HG03097 (cell line): ENCODE measurements at regions not wholly inside any gene's neighbourhood (a gene's known extent, or its start where the extent isn't known, plus 50 kb on each side); places are given as distances from the start of the nearest gene placed in this dataset.

Experiments used
- ATAC-seq: cut with Tn5 transposase; IDR thresholded peaks from one replicate; pipeline ENCODE4 v1.9.1; 2021; ENCODE audit not compliant: unreplicated experiment, low FRiP score

DNA sequence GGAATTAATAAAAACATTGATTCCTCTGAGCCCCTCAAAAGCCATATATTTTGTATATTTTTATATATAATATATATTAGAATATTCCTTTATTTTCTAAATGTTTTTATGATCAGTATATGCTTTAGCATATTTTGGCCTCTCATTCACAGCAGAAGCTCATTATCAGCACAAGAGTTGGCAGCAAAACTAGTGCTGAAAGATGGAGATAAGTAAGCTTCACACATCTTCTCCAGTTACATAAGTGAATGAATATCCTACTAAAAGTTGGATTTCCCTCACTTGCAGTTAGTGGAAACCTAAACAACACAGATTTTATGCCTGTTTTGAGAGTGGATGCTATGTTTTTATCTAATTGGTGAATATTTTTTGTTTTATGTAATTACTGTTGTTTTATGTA, 1303.8 kb upstream of the ADGRB3 start:
- ATAC-seq, result no peak

GRCh38 chr6:67328269-67328668, 1306.8 kb upstream of the ADGRB3 start:
- ATAC-seq, result no peak

DNA sequence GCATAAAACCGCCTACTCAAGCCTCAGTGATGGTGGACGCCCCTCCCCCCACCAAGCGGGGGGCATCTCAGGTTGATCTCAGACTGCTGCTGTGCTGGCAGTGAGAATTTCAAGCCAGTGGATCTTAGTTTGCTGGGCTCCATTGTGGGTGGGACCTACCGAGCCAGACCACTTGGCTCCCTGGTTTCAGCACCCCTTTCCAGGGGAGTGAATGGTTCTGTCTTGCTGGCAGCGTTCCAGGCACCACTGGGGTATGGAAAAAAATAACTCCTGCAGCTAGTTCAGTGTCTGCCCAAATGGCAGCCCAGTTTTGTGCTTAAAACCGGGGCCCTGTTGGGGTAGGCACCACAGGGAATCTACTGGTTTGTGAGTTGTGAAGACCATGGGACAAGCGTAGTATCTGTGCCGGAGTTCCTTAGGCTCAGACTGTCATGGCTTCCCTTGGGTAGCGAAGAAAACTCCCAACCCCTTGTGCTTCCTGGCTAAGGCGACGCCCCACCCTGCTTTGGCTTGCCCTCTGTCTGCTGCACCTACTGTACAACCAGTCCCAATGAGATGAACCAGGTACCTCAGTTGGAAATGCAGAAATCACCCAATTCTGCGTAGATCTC, 1334.5 kb upstream of the ADGRB3 start:
- ATAC-seq, result no peak

DNA sequence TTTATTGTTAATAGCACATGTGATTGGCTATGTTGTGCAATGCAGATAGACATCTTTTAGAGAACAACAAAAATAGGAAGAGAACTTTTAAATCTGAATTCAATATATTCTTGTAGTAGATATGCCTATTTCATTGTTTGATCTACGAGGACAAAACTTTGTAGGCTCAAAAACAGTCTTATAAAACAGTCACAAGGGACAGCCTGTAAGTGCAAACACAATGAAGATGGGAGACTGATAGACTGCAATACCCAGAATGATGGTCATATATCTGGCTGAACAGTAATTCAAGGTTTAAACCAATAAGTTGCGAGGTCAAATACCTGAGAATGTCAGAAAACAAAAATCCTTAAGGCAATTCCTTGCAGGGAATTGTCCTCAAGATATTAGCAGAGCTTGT, 1342.9 kb upstream of the ADGRB3 start:
- ATAC-seq, result no peak

GRCh38 chr6:67287566-67287965, 1347.5 kb upstream of the ADGRB3 start:
- ATAC-seq, result no peak

DNA sequence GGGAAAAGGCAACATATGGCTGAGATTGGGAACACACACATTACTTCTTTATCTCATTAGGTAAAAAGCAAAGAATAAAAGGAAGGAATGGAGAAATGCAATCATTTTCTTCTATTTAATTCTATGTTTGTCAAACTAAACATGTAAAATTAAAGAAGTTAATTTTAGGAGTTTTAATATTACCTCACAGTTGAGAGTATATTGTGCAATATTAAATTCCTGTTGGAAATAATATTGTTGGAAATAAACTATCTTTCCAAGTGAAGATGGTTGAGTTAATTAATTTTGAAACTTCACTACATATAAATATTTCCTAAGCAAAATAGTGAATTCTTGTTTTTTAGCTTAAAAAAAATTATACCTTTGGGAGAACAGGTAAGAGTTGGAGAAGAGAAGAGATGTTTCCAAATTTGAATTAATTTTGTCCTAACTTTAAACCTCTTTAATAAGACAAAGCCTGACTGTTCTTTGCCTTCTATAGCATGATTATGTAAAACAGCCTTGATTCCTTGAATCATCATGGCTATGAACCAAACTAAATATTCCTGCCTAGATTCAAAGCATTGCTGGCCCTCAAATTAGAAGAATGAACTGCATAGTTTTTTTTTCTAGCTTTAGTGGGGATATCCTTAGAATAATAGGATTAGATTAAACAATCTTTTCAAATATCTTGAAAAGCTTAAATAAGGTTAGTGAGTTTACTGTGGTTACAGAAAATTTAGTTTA, 1349.1 kb upstream of the ADGRB3 start:
- ATAC-seq, result no peak

- ATAC-seq, result no peak
Observed at GRCh38 chr6:67277312-67277711, 1357.8 kb upstream of the ADGRB3 start.

DNA sequence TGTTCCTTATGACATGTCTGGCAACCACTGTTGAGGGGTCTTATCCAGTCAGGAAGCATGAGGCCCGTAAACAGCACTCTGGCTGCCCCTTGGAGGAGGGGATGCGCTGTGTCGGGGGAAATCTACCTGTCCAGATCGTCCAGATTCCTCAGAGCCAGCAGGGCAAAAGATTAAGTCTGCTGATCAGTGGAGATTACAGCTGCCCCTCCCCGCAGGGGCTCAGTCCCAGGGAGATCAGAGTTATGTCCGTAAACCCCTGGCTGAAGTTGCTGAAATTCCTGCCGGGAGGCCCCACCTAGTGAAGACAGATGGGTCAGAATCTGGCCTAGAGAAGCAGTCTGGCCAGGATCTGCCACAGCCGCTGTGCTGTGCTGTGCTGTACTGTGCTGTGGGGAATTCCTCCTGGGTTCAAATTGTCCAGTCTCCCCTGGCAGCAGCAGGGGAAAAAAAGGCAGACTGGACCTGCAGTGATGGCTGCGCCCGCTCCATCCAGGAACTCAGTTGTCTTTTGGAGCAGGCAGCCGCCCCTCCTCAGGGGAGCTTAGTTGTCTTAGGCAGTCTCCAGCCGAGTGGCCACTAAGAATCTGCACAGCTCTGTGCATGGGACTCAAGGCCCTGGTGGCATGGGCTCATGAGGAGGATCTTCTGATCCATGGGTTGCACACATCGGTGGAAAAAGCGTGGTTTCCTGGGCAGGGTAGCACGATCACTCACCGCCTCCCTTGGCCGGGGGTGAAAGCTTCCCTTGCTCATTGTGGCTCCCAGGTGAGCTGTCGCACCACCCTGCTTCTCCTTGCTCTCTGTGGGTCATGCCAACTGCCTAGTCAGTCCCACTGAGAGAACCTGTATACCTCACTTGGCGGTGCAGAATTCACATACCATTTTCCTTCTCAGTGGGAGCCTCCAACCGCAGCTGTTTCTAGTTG, 1368.8 kb upstream of the ADGRB3 start:
- no peak for ATAC-seq

DNA sequence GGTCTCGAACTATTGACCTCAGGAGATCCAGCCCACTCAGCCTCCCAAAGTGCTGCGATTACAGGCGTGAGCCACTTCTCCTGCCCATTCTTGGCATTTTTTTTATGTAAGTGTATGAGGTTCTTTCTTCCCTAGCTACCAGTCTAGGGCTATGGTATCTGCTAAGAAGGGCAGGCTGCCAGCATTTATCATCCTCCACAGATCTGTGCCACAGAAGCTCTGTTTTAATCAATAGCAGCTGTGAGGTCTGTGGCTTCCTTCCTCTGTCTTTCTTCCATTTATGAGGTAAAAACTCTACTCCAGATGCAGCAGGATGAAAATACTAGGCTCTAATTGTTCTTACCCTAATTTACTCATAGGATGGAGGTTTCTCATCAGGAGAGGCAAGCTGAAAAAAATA, 1382.4 kb upstream of the ADGRB3 start:
- ATAC-seq, result no peak

- no peak for ATAC-seq
Observed at GRCh38 chr6:67248077-67248476, 1387.0 kb upstream of the ADGRB3 start.

- ATAC-seq, result no peak
Observed at GRCh38 chr6:67244037-67244436, 1391.0 kb upstream of the ADGRB3 start.

GRCh38 chr6:67237277-67237676, 1397.8 kb upstream of the ADGRB3 start:
- no peak for ATAC-seq

DNA sequence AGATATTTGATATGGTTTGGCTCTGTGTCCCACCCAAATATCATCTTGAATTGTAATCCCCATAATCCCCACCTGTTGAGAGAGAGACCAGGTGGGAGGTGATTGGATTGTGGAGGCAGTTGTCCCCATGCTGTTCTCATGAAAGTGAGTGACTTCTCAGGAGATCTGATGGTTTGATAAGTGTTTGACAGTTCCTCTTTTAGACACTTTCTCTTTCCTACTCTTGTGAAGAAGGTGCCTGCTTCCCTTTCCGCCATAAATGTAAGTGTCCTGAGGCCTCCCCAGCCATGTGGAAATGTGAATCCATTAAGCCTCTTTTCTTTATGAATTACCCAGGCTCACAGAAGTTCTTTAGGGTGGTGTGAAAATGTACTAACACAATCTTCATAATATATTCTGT, 1404.0 kb upstream of the ADGRB3 start:
- ATAC-seq, result no peak

- no peak for ATAC-seq
Observed at GRCh38 chr6:67224989-67225388, 1410.1 kb upstream of the ADGRB3 start.

GRCh38 chr6:67221226-67221625, 1413.9 kb upstream of the ADGRB3 start:
- no peak for ATAC-seq

- no peak for ATAC-seq
Observed at GRCh38 chr6:67219346-67219745, 1415.7 kb upstream of the ADGRB3 start.

- ATAC-seq, result no peak
Observed at GRCh38 chr6:67212584-67212983, 1422.5 kb upstream of the ADGRB3 start.

DNA sequence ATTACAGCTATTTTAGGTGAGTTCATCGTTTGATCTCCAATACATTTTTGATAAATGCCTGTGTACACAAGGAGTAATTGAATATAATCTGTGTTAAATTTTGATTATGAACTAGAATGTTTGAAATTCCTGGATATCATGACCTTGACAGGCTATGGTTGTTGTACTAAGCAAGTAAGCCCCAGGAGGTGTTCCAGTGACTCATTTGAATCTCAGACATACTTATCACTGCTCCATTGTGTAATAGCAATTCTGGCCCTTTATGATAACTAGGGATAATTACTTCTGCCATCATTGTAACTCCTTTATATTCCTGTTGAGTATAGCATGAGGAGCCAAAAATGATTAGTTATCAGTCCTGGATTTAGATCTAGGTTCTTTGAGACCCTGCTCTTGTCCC, 1424.6 kb upstream of the ADGRB3 start:
- no peak for ATAC-seq

DNA sequence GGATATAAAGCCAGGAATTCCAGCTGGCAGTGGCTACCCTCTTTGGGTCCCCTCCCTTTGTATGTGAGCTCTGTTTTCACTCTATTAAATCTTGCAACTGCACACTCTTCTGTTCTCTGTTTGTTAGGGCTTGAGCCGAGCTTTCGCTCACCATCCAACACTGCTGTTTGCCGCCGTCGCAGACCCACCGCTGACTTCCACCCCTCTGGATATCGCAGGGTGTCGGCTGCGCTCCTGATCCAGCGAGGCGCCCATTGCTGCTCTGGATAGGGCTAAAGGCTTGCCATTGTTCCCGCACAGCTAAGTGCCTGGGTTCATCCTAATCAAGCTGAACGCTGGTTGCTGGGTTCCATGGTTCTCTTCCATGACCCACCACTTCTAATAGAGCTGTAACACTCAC, 1433.5 kb upstream of the ADGRB3 start:
- no peak for ATAC-seq

DNA sequence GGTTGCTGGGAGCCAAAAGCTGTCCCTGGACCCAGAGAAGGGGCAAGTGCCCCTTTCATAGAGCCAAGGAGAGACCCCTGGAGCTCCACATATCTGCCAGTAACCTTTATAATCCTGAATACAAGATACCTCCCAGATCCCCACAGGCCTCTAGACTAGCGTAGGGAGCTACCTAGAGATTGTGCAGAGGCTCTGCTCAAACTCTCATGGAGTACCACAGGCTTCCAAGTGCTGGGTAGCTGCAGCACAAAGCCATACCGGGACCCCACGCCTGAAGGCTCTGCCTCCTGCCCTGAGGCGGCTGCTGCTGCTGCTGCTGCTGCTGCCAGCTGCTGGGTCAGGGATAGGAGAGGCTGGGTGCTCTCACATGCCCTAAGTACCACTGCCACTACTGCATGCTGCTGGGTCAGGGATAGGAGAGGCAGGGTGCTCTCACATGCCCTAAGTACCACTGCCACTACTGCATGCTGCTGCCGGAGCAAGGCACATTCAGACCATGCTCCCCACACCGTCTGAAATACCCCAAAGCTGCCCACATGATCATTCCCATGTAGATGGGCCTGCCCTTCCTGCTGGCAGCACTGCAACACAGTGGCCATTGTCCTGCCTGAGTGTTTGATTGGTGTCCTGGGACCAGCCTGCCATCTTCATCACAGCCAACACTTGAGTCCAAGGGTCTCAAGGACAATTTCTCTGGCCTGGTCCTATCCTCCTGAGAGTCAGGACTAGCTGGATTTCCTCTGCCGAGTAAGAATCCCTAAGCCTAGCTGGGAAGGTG, 1434.3 kb upstream of the ADGRB3 start:
- ATAC-seq, result no peak

- ATAC-seq, result no peak
Observed at GRCh38 chr6:67199425-67199824, 1435.7 kb upstream of the ADGRB3 start.
